ENCODE measurements at regions not wholly inside any gene's neighbourhood (a gene's known extent, or its start where the extent isn't known, plus 50 kb on each side); places are given as distances from the start of the nearest gene placed in this dataset.

GRCh38 chr4:184282251-184282713 is 64.6 kb upstream of the ENPP6 start:
- TF ChIP-seq CTCF (IDR thresholded peaks at IDR 0.05) (peak; percentile 22), EZH2phosphoT487 (IDR thresholded peaks at IDR 0.05) (no peak)

All from neural progenitor cell (in vitro differentiated cells).